WI38 (cell line): ENCODE measurements at regions not wholly inside any gene's neighbourhood (a gene's known extent, or its start where the extent isn't known, plus 50 kb on each side); places are given as distances from the start of the nearest gene placed in this dataset.

Experiments used
- H3K4me3 ChIP-seq: 2 replicates; pipeline ENCODE4 v1.5.1; 2011; ENCODE audit warnings: low read depth, mild to moderate bottlenecking, control low read depth, low read length
- TF ChIP-seq, protein P1 (sequence below): IDR thresholded peaks from 2 replicates; pipeline ENCODE4 v1.5.1; 2012; ENCODE audit warnings: low read depth, mild to moderate bottlenecking, control low read depth, low read length

DNA sequence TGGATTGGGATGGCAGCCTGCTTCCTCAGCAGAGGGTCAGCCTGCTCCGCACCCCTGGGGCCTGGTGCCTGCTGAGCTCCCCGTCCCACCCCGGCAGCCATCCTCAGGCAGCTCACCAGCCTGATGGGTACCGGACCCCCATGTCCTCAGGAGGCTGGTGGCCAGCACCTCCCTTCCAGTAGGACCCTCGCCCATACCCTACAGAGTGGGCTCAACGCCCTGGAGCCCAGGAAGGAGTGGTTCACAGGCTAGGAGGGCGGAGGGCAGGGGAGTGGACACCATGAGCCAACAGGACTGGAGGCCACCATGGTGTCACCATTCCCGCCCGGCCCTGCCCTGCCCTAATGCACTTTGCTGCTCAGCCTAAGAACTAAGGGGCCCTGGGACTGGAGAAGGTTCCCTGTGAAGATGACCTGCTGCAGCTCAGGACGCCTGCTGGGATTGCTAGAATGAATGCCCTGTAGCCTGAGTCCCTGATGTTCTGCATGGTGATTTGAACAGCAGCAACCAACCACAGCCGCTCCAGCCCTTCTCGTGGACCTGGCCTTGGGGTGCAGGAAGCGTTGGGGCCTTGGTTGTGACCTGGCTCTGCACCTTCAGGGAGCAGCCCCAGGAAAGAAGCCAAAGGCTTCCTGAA lies 1080.8 kb downstream of the BRD1 start:
- H3K4me3 ChIP-seq: no peak overlapping the region
- TF ChIP-seq, protein P1, sequence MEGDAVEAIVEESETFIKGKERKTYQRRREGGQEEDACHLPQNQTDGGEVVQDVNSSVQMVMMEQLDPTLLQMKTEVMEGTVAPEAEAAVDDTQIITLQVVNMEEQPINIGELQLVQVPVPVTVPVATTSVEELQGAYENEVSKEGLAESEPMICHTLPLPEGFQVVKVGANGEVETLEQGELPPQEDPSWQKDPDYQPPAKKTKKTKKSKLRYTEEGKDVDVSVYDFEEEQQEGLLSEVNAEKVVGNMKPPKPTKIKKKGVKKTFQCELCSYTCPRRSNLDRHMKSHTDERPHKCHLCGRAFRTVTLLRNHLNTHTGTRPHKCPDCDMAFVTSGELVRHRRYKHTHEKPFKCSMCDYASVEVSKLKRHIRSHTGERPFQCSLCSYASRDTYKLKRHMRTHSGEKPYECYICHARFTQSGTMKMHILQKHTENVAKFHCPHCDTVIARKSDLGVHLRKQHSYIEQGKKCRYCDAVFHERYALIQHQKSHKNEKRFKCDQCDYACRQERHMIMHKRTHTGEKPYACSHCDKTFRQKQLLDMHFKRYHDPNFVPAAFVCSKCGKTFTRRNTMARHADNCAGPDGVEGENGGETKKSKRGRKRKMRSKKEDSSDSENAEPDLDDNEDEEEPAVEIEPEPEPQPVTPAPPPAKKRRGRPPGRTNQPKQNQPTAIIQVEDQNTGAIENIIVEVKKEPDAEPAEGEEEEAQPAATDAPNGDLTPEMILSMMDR: no peak

DNA sequence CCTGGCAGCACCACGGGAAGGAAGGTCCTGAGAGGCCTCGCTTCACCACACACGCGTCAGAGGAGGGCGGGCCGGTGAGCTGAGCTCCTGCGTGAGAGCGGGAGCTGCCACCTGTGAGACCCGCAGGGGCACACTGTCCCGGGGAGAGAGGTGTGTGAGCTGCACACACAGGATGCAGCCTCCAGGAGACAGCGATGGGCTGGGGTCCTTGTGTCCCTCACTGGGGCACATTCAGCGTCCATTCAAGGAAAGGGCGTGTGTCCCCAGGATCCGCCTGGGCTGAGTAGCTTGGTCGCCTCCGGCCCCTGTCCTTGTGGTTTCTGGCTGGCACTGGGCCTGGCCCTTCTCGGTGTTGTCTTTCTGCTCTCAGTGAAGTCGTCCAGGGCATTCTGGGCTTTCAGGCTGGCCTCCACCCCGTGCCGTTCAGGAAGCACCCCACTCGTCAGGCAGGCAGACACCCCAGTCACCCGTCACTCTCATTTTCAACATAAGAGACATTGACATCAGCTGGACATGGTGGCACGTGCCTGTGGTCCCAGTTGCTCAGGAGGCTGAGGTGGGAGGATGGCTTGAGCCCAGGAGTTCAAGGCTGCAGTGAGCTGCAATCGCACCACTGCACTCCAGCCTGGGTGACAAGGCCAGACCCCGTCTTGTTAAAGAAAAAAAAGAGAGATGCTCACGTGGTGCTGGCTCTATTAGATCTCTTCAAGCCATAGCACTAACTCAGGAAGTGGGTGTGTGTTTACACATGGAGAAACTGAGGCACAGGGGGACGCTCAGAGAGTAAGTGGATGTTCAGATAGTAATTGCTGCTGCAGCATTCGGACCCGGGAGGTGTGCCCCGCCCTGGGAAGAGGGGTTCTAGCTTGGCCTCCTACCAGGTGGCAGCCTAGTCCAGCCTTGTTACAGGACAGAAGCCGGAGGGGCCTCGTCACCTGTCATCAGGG lies 1081.6 kb downstream of the BRD1 start:
- TF ChIP-seq, protein P1: no peak
- H3K4me3 ChIP-seq: no peak overlapping the region

DNA sequence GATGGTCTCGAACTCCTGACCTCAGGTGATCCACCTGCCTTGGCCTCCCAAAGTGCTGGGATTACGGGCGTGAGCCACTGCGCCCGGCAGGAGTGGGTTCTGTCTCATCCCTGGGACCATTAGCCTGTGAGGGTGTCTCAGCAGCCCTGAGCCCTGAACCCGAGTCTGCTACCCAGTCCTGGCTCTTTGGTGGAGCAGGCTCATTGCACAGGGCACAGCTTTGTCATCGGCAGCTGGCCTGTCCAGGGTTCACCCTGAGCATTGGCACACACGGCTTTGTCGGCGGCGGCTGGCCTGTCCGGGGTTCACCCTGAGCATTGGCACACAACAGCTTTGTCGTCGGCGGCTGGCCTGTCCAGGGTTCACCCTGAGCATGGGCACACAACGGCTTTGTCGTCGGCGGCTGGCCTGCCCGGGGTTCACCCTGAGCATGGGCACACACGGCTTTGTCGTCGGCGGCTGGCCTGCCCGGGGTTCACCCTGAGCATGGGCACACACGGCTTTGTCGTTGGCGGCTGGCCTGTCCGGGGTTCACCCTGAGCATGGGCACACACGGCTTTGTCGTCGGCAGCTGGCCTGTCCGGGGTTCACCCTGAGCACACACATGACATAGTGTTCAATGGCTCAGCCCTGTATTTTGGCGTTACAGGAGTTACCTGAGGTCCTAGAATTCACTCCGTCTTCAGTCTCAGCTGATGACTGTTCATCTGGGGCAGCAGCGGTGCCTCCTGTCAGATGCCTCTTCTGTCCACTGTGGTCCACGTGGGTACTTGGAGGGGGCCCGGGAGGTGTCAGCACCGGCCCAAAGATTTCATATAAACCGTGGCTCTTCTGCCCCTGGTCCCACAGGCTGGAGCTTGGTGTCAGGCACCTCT lies 1082.5 kb downstream of the BRD1 start:
- TF ChIP-seq, protein P1: no peak
- no peak overlapping the region for H3K4me3 ChIP-seq

DNA sequence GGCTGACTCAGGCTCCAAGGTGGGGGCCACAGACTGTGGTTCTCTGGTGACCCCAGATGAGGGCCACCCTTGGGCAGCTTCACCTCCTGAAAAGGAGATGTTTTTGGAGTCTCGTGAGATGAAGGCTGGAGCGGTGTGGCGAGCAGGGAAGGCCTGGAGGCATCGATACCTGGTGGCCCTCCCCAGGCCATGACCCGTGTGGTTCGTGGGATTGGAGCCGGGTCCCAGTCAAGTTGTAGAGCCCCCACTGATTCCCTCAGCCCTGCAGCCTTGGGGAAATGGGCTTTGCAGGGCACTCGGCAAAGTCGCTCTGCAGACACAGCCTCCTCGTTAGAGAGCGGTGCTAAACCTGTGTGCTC lies 1083.4 kb downstream of the BRD1 start:
- H3K4me3 ChIP-seq: no peak overlapping the region
- TF ChIP-seq, protein P1: no peak

DNA sequence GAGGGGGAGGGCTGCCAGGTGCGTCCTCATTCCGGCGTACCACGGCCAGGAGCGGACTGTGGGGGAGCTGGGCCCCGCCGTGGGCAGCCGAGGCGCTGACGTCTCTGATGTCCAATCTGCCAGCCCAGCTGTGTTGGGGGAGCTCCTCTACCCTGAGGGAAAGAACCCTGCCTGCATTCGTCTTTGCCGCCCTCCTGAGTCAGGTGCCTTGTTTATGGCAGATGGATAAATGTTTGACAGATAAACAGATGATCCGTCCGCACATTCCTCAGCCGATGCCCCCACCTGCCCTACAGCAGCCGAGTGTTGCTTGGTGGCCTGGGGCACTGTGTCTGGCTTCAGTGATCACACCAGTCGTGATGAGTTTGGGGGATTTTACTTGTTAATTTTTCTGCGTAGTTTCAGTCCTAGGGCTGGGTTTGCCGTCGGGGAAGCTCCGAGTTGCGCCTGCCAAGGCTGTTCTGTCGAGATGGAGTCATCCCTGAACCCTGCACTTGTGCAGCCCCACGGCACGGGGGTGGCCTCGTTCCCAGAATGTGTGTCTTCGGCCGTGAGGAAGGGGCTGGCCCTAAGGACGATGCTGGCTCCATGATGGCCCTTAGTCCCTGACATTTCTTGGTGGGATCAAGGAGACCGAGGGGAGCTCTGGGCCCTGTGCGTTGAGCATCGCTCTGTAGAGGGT lies 1083.9 kb downstream of the BRD1 start:
- TF ChIP-seq, protein P1: no peak
- no peak overlapping the region for H3K4me3 ChIP-seq

DNA sequence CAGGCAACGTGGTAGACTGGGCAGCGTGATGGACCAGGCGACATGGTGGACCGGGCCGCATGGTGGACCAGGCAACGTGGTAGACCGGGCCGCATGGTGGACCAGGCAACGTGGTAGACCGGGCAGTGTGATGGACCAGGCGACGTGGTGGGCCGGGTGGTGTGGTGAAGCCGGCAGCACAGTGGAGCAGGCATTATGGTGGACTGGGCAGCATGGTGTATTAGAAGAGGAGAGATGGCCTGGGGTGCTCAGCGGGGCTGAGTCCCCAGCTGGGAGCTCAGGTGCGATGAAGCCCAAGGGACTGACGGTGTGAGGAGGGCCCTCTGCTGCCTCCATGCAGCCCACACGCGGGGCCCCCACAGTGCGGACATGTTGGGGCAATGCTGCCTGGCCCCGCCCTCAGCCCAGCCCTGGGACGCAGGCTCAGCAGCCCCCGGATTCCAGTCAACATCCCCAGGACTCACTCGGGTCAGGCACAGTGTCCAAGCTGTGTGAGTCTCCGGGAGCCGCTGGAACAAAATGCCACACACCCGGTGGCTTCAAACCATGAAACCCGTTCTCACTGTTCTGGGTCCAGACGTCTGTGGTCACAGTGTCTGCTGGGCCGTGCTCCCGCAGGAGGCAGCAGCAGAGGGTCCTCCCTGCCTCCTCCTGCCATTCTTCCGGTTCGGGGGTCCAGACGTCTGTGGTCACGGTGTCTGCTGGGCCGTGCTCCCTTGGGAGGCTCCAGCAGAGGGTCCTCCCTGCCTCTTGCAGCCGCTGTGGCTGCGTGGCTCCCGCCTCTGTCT lies 1084.9 kb downstream of the BRD1 start:
- TF ChIP-seq, protein P1: no peak
- H3K4me3 ChIP-seq: no peak overlapping the region
